ENCODE measurements at regions not wholly inside any gene's neighbourhood (a gene's known extent, or its start where the extent isn't known, plus 50 kb on each side); places are given as distances from the start of the nearest gene placed in this dataset.
"Not testable (repeated sequence)": the region's sequence is repeated elsewhere in the genome, so short reads cannot be mapped to it uniquely, and the experiment has no call there.

DNA sequence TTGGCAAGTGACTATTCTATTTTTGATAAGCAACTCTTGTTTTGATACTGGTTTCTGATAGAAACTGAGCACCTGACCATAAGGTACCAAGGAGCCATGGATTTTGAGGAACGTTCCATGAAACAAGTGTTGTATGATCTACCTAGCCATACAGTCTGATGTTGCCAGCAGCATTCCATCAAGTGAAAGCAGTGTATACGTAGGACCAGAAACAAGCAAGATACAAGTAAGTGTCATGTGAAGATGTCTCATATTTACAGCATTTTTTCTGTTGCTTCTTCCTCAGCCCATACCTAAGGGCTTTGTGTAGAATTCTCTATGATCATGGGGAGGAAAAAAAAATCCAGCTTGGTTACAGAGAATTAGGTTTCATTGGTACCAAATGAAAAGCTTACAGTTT is 55.6 kb upstream of the RABGAP1L start (continued):
- TF ChIP-seq CBX5 (IDR thresholded peaks at IDR 0.05; ENCODE audit: low read depth, low read length): no peak
- TF ChIP-seq NANOG (IDR thresholded peaks at IDR 0.05; ENCODE audit: insufficient read depth, low read depth, low read length, poor library complexity, severe bottlenecking): no peak
- TF ChIP-seq KDM5A (IDR thresholded peaks at IDR 0.05; ENCODE audit: low read length): no peak
- TF ChIP-seq, protein P1, sequence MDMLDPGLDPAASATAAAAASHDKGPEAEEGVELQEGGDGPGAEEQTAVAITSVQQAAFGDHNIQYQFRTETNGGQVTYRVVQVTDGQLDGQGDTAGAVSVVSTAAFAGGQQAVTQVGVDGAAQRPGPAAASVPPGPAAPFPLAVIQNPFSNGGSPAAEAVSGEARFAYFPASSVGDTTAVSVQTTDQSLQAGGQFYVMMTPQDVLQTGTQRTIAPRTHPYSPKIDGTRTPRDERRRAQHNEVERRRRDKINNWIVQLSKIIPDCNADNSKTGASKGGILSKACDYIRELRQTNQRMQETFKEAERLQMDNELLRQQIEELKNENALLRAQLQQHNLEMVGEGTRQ (IDR thresholded peaks at IDR 0.05; ENCODE audit: low read length): no peak

GRCh38 chr1:174101976-174102375 is 57.3 kb upstream of the RABGAP1L start:
- H3K9ac ChIP-seq (replicated peaks in 1 of 4; ENCODE audit: extremely low read depth in 1 of 4, low read depth in 3 of 4, low read length in 3 of 4); H3K4me3 ChIP-seq (ENCODE audit: extremely low read depth in 1 of 4, insufficient read depth in 2 of 4, low read depth in 3 of 4, low read length in 4 of 4); H2BK5ac ChIP-seq (ENCODE audit: low read depth, low read length); H2BK15ac ChIP-seq (ENCODE audit: low read length); H3K79me1 ChIP-seq (ENCODE audit: low read depth, low read length); H4K91ac ChIP-seq (replicated peaks; ENCODE audit: insufficient read length, low read length); H3K79me2 ChIP-seq (ENCODE audit: control insufficient read depth in 1 of 2, insufficient read depth in 2 of 2, low read length in 2 of 2); H2AK5ac ChIP-seq (ENCODE audit: low read depth, low read length); H4K20me1 ChIP-seq (replicated peaks in 1 of 2; ENCODE audit: control insufficient read depth in 1 of 2, insufficient read depth in 2 of 2, low read length in 2 of 2); FAIRE-seq; H3K9me3 ChIP-seq (ENCODE audit: insufficient read depth in 2 of 2, low read depth in 1 of 2, low read length in 1 of 2); DNase-seq (ENCODE audit: low read depth in 1 of 2, low spot score in 2 of 2); H2BK120ac ChIP-seq (replicated peaks; ENCODE audit: low read depth, low read length); H3K14ac ChIP-seq (ENCODE audit: insufficient read length); H3K36me3 ChIP-seq (ENCODE audit: control insufficient read depth in 2 of 4, insufficient read depth in 4 of 4, low read length in 3 of 4); H3K4ac ChIP-seq (replicated peaks; ENCODE audit: insufficient read length, low read depth, low read length); H4K8ac ChIP-seq (ENCODE audit: extremely low read depth, insufficient read depth, low read length); H4K5ac ChIP-seq (ENCODE audit: insufficient read length, low read depth, low read length); H2BK12ac ChIP-seq (ENCODE audit: low read depth, low read length); H3K4me1 ChIP-seq (replicated peaks in 1 of 4; ENCODE audit: control insufficient read depth in 3 of 4, insufficient read depth in 4 of 4, low read length in 3 of 4); H3K56ac ChIP-seq (replicated peaks; ENCODE audit: insufficient read length, low read depth, low read length); H2AFZ ChIP-seq (ENCODE audit: low read length); H3K27ac ChIP-seq (ENCODE audit: low read depth, low read length); H3K27me3 ChIP-seq (replicated peaks in 1 of 4; ENCODE audit: control insufficient read depth in 3 of 4, extremely low read depth in 1 of 4, insufficient read depth in 3 of 4, low read length in 3 of 4); H3K4me2 ChIP-seq (ENCODE audit: insufficient read depth in 1 of 2, low read depth in 2 of 2, low read length in 2 of 2); H3K23ac ChIP-seq (ENCODE audit: insufficient read length); H3K18ac ChIP-seq (ENCODE audit: extremely low read depth, low read length); H3K23me2 ChIP-seq (ENCODE audit: low read depth, low read length); H2BK20ac ChIP-seq (ENCODE audit: low read length): not testable (repeated sequence)
- 97% methylated on average over 9 of the region's 9 CpGs; no CpG with 5 or more reads in 1 of the 2 experiments for WGBS, 2 experiments (ENCODE audit: extremely low coverage in 1 of 2, insufficient coverage in 1 of 2, insufficient read length in 1 of 2, insufficient replicate concordance in 2 of 2, low coverage in 1 of 2, low lambda C conversion rate in 2 of 2, missing lambda C conversion rate in 1 of 2)
- POLR2A ChIA-PET (ENCODE audit: partially characterized antibody): interaction anchor here (1.1 kb wide), 1 partner anchor 9 kb away, joined by 3 read pairs; no protein-coding TSS in a partner anchor
- CTCF ChIA-PET (ENCODE audit: partially characterized antibody): interaction anchor here (0.6 to 2.5 kb wide), 2 partner anchors 13 to 41 kb away, joined by 3 to 13 read pairs; no protein-coding TSS in a partner anchor
